Smooth muscle cell (in vitro differentiated cells): ENCODE measurements at regions not wholly inside any gene's neighbourhood (a gene's known extent, or its start where the extent isn't known, plus 50 kb on each side); places are given as distances from the start of the nearest gene placed in this dataset.

ENCODE experiments used
- DNase-seq: peaks from one replicate; lab custom pipeline; 2025; ENCODE audit not compliant: unreplicated experiment; lab: John Stamatoyannopoulos, UW
- H2AFZ ChIP-seq: fragments of 200-600 bp; sonication (generic); 2 replicates; pipeline ENCODE4 v1.6.0; 2016; ENCODE audit warnings: antibody characterized with exemption, low read depth, mild to moderate bottlenecking
- H3F3A ChIP-seq: fragments of 200-600 bp; sonication (generic); 2 replicates; pipeline ENCODE4 v1.6.0; 2017; ENCODE audit warnings: antibody characterized with exemption, low read depth
- H3K27ac ChIP-seq: fragments of 200-600 bp; sonication (generic); 2 replicates; pipeline ENCODE4 v1.5.1; 2016; ENCODE audit warnings: low read depth, mild to moderate bottlenecking
- H3K27me3 ChIP-seq: fragments of 200-600 bp; sonication (generic); 2 replicates; pipeline ENCODE4 v1.6.1; 2016; ENCODE audit warnings: low read depth, mild to moderate bottlenecking
- H3K36me3 ChIP-seq: fragments of 200-600 bp; sonication (generic); 2 replicates; pipeline ENCODE4 v1.5.1; 2016; ENCODE audit warnings: low read depth
- H3K4me1 ChIP-seq: fragments of 200-600 bp; sonication (generic); 2 replicates; pipeline ENCODE4 v1.5.1; 2016; ENCODE audit warnings: low read depth
- H3K4me2 ChIP-seq: fragments of 200-600 bp; sonication (generic); 2 replicates; pipeline ENCODE4 v1.6.0; 2016; ENCODE audit warnings: mild to moderate bottlenecking
- H3K4me3 ChIP-seq: fragments of 200-600 bp; sonication (generic); 2 replicates; pipeline ENCODE4 v1.5.1; 2016; ENCODE audit warnings: mild to moderate bottlenecking
- H3K79me2 ChIP-seq: fragments of 200-600 bp; sonication (generic); 2 replicates; pipeline ENCODE4 v1.6.0; 2016; ENCODE audit warnings: low read depth, mild to moderate bottlenecking
- H3K9ac ChIP-seq: fragments of 200-600 bp; sonication (generic); 2 replicates; pipeline ENCODE4 v1.6.0; 2016; ENCODE audit warnings: low read depth
- H3K9me3 ChIP-seq: fragments of 200-600 bp; sonication (generic); replicated peaks from 2 replicates; pipeline ENCODE4 v1.5.1; 2016; ENCODE audit warnings: low read depth
- H4K20me1 ChIP-seq: fragments of 200-600 bp; sonication (generic); 2 replicates; pipeline ENCODE4 v1.6.0; 2016; ENCODE audit warnings: low read depth
- WGBS: methylation state at CpG from one replicate; pipeline ENCODE4 v1.1.7; 2016; ENCODE audit warnings: low lambda C conversion rate; 5-methylcytosine and 5-hydroxymethylcytosine counted together
- TF ChIP-seq, protein P1 (sequence below): fragments of 200-600 bp; sonication (generic); IDR thresholded peaks from 2 replicates; pipeline ENCODE4 v1.5.1; 2017; ENCODE audit warnings: borderline replicate concordance, mild to moderate bottlenecking, antibody characterized with exemption; ENCODE audit not compliant: insufficient read depth, poor library complexity, severe bottlenecking

DNA sequence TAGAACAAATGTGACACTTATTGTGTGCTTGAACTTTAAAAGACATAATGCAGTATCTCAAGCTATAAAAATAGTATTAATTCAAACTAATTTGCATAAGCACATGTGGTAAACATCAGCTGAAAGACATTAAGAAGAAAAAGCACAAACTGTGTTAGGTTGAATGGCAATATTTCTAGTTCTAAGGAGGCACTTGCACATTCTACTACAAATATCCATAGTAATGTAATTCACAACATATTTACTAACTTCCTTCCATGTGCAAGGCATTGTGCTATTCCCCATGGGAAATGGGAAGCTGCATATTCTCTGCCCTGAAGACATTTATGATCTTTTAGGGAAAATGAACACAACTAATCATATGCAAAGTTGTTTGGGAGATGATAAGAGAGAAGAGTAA lies 80.2 kb upstream of the SLC13A1 start:
- Histone ChIP-seq H3K27ac (no peak overlapping the region), H2AFZ (no peak overlapping the region), H3K79me2 (no peaks in the 10 kb centered on the region), H3K9me3 (no peaks in the 10 kb centered on the region), H3K4me2 (no peak overlapping the region), H4K20me1 (no peaks in the 10 kb centered on the region), H3K4me3 (no peak overlapping the region), H3K36me3 (no peaks in the 10 kb centered on the region), H3K27me3 (no peaks in the 10 kb centered on the region), H3K9ac (no peak overlapping the region), H3F3A (no peaks in the 10 kb centered on the region), H3K4me1 (no peaks in the 10 kb centered on the region)
- TF ChIP-seq, protein P1, sequence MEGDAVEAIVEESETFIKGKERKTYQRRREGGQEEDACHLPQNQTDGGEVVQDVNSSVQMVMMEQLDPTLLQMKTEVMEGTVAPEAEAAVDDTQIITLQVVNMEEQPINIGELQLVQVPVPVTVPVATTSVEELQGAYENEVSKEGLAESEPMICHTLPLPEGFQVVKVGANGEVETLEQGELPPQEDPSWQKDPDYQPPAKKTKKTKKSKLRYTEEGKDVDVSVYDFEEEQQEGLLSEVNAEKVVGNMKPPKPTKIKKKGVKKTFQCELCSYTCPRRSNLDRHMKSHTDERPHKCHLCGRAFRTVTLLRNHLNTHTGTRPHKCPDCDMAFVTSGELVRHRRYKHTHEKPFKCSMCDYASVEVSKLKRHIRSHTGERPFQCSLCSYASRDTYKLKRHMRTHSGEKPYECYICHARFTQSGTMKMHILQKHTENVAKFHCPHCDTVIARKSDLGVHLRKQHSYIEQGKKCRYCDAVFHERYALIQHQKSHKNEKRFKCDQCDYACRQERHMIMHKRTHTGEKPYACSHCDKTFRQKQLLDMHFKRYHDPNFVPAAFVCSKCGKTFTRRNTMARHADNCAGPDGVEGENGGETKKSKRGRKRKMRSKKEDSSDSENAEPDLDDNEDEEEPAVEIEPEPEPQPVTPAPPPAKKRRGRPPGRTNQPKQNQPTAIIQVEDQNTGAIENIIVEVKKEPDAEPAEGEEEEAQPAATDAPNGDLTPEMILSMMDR = no peak
- no peak for DNase-seq

DNA sequence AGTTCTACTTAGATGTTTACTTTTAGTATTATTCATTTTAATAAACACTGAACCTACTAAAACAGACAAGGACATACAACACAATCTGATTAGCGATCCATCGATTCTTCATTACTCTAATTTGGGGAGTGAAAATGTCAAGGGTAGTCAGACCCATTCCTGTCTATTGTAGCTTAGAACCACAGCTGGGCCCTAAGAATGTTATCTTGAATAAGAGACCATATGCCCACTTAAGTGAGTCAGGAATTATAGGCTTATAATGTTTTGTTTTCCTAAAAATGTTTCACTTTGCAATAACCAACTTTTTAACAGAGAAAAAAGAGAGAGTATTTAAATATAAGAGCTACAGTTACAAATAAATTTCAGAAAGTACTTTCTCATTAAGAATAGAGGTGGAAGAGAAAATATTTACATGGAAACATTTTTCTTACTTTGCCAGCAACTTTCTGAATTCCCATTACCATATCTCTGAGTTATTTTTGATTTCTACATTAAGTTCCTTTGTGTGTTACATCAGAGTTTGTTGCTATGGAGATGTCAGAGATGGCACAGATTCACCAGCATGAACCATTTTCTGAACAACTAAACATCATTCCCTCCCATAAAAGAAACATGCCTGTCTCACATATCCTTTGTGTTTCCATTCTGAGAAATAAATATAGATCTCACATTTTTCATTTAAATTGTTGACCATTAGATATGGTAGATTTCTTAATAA lies 75.4 kb upstream of the SLC13A1 start:
- WGBS = 96% methylated on average over 2 of the region's 2 CpGs
- Histone ChIP-seq H3K9me3 (no peaks in the 10 kb centered on the region), H3F3A (no peaks in the 10 kb centered on the region), H3K79me2 (no peaks in the 10 kb centered on the region), H3K4me2 (no peak overlapping the region), H3K27ac (no peak overlapping the region), H3K27me3 (no peaks in the 10 kb centered on the region), H4K20me1 (no peaks in the 10 kb centered on the region), H3K4me1 (no peaks in the 10 kb centered on the region), H3K4me3 (no peak overlapping the region), H3K36me3 (no peaks in the 10 kb centered on the region), H3K9ac (no peak overlapping the region), H2AFZ (no peak overlapping the region)
- no peak for DNase-seq
- TF ChIP-seq, protein P1 = no peak

- no peaks in the 10 kb centered on the region for H3K9me3 ChIP-seq
- no peaks in the 10 kb centered on the region for H3K79me2 ChIP-seq
- H2AFZ ChIP-seq = no peak overlapping the region
- H4K20me1 ChIP-seq = no peaks in the 10 kb centered on the region
- H3K4me3 ChIP-seq = no peak overlapping the region
- H3F3A ChIP-seq = no peaks in the 10 kb centered on the region
- WGBS = 95% methylated on average over 4 of the region's 4 CpGs
- no peaks in the 10 kb centered on the region for H3K36me3 ChIP-seq
- no peak overlapping the region for H3K27ac ChIP-seq
- DNase-seq = no peak
- H3K4me1 ChIP-seq = no peaks in the 10 kb centered on the region
- H3K4me2 ChIP-seq = no peak overlapping the region
- no peaks in the 10 kb centered on the region for H3K27me3 ChIP-seq
- TF ChIP-seq, protein P1 = no peak
- no peak overlapping the region for H3K9ac ChIP-seq
Observed at GRCh38 chr7:123273185-123273584, 73.4 kb upstream of the SLC13A1 start.

- peak overlapping the region; percentile 18 for H3K27ac ChIP-seq
- H4K20me1 ChIP-seq = no peaks in the 10 kb centered on the region
- no peak for DNase-seq
- no peaks in the 10 kb centered on the region for H3K4me1 ChIP-seq
- WGBS = 87% methylated on average over 2 of the region's 2 CpGs
- H3K79me2 ChIP-seq = no peaks in the 10 kb centered on the region
- TF ChIP-seq, protein P1 = no peak
- H3F3A ChIP-seq = no peaks in the 10 kb centered on the region
- no peak overlapping the region for H2AFZ ChIP-seq
- peak overlapping the region; percentile 44 for H3K4me2 ChIP-seq
- no peak overlapping the region for H3K4me3 ChIP-seq
- no peaks in the 10 kb centered on the region for H3K27me3 ChIP-seq
- no peak overlapping the region for H3K9ac ChIP-seq
- no peaks in the 10 kb centered on the region for H3K9me3 ChIP-seq
- no peaks in the 10 kb centered on the region for H3K36me3 ChIP-seq
Observed at GRCh38 chr7:123271856-123272255, 72.1 kb upstream of the SLC13A1 start.
